GM12874 (cell line): ENCODE measurements at regions not wholly inside any gene's neighbourhood (a gene's known extent, or its start where the extent isn't known, plus 50 kb on each side); places are given as distances from the start of the nearest gene placed in this dataset.

Experiments used
- CTCF ChIP-seq: IDR thresholded peaks from 2 replicates; pipeline ENCODE4 v1.5.1; 2011; ENCODE audit warnings: low read depth, mild to moderate bottlenecking, control low read depth, low read length, moderate library complexity; ENCODE audit not compliant: insufficient read depth

GRCh38 chr6:164547076-164547475 lies 762.3 kb downstream of the C6orf118 start:
- TF ChIP-seq CTCF, result no peak

- TF ChIP-seq CTCF, result no peak
Observed at GRCh38 chr6:164546263-164546662, 763.1 kb downstream of the C6orf118 start.

GRCh38 chr6:164534070-164534766 lies 775.2 kb downstream of the C6orf118 start:
- no peak for TF ChIP-seq CTCF

GRCh38 chr6:164533045-164533362 lies 776.4 kb downstream of the C6orf118 start:
- TF ChIP-seq CTCF, result no peak

GRCh38 chr6:164532198-164533044 lies 777.0 kb downstream of the C6orf118 start:
- TF ChIP-seq CTCF, result no peak

GRCh38 chr6:164531736-164532135 lies 777.7 kb downstream of the C6orf118 start:
- no peak for TF ChIP-seq CTCF

- no peak for TF ChIP-seq CTCF
Observed at GRCh38 chr6:164528539-164528938, 780.9 kb downstream of the C6orf118 start.
